ENCODE measurements at regions not wholly inside any gene's neighbourhood (a gene's known extent, or its start where the extent isn't known, plus 50 kb on each side); places are given as distances from the start of the nearest gene placed in this dataset.
"Not testable (repeated sequence)": the region's sequence is repeated elsewhere in the genome, so short reads cannot be mapped to it uniquely, and the experiment has no call there.

GRCh38 chr21:17105932-17106331, 406.9 kb upstream of the CXADR start:
- DNase-seq: no peak

DNA sequence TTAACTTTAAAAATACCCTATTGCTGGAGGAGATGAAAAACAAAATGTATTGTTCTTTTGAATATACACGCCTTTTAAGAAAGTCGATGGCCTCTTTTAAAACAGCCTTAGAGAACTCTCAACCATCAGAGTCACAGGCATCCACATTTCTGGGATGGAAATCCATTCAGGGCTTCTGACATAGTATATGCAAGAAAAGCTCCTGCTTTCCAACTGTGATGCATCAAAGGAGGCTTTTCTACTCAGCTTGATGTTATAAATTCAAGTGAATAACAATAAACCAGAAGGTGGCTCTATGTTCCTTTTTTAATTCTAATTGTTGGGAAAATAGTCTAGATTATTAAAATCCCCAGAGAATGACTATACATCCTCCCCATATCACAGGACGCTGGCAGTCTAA, 398.8 kb upstream of the CXADR start:
- DNase-seq: no peak

- DNase-seq: no peak
Observed at GRCh38 chr21:17118638-17119384, 394.0 kb upstream of the CXADR start.

- DNase-seq: no peak
Observed at GRCh38 chr21:17119466-17120297, 393.2 kb upstream of the CXADR start.

DNA sequence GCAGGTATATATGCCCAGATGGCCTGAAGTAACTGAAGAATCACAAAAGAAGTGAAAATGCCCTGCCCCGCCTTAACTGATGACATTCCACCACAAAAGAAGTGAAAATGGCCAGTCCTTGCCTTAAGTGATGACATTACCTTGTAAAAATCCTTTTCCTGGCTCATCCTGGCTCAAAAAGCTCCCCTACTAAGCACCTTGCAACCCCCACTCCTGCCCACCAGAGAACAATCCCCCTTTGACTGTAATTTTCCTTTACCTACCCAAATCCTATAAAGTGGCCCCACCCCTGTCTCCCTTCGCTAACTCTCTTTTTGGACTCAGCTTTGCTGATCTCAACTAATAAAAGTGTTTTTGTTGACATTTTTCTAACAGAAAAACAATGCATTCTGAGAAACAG, 385.4 kb upstream of the CXADR start:
- not testable (repeated sequence) for DNase-seq

DNA sequence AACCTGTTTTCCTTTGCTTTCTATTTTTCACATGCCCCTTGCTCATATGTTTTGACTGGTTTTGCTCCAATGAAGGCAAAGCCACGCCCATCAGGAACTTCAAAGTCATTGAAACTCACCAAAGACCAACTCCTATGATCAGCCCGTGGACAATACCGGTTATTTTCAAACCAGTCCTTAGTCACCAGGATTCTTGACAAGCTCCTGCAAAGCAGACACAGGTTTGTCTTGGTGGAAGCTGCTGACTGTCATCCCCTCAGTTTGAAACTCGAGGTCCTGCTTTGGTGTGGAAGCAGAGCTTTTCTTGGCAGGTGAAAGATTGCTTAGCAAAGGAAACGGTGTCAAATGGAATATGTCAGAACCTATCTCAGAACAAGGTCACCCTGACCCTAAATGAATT, 384.7 kb upstream of the CXADR start:
- DNase-seq: no peak

- DNase-seq: not testable (repeated sequence)
Observed at GRCh38 chr21:17139159-17139558, 373.7 kb upstream of the CXADR start.

- DNase-seq: no peak
Observed at GRCh38 chr21:17139696-17140095, 373.1 kb upstream of the CXADR start.

GRCh38 chr21:17146426-17146825, 366.4 kb upstream of the CXADR start:
- DNase-seq: no peak

DNA sequence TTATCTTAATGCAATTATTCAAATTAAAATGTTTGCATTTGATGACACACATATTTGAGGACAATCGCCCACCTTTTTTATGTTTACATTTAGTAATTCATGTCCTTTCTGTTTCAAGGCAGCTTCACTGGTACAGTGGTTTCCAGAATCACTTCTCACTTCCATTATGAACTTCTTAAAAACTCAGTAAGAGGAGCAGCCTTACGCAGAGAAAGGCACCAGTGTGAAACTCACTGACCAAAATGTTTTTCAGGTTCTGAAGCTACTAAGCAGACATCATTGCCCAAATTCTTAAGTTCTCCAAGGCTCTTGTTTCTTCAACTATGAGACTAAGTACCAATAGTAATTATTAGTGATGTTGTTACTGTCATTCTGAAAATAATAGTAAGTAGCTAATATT, 353.1 kb upstream of the CXADR start:
- DNase-seq: no peak

- DNase-seq: no peak
Observed at GRCh38 chr21:17185674-17186073, 327.2 kb upstream of the CXADR start.

DNA sequence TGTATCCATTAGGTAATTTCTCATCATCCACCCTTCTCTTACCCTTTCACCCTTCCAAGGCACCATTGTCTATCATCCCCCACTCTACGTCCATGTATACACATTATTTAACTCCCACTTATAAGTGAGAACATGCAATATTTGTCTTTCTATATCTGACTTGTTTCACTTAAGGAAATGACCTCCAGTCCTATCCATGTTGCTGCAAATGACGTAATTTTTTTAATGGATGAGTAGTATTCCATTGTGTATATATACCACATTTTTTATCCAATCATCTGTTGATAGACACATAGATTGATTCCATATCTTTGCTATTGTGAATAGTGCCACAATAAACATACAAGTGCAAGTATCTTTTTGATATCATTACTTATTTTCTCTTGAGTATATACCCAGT, 322.9 kb upstream of the CXADR start:
- DNase-seq: no peak

GRCh38 chr21:17191346-17191993, 321.4 kb upstream of the CXADR start:
- no peak for DNase-seq

- no peak for DNase-seq
Observed at GRCh38 chr21:17195351-17195750, 317.5 kb upstream of the CXADR start.

GRCh38 chr21:17195976-17196375, 316.9 kb upstream of the CXADR start:
- no peak for DNase-seq

- DNase-seq: no peak
Observed at GRCh38 chr21:17196623-17197022, 316.2 kb upstream of the CXADR start.

GRCh38 chr21:17197996-17198395, 314.8 kb upstream of the CXADR start:
- DNase-seq: no peak

DNA sequence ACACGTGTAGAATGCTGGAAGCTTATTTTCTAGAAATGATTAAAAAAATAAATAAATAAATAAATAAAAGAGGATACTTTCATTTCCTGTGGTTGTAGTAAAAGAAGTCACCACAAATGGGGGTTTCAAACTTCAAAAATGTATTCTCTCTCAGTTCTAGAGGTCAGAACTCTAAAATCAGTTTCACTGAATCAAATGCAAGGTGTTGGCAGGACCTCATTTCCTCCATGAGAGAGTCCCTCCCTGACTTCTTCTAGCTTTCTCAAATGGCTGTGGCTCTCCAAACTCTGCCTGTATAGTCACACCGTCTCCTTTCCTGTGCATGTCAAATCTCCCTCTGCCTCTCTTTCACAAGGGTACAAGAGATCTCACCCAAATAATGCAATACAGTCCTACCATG, 312.6 kb upstream of the CXADR start:
- no peak for DNase-seq

DNA sequence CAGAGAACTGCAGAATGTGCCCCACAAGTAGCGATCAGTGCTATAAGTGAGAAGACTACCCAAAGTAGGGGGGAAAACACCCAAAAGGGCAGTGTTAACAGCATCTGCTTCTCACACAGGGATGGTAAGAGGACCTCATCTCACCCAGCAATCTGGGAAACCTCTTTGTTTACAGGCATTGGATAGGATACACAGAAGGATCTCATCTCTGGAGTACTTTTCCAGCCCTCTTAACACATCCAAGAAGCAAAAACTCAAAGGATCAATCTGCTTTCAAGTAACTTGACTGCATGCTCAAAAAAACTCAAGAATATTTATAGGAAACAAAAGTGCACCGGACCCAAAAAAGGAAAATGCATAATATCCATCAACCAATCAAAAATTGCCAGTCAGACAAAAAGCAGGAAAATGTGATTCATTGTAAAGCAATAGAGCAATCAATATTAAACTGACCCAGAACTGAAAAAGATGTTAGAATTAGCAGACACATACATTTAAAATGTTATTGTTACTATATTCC, 311.0 kb upstream of the CXADR start:
- no peak for DNase-seq

GRCh38 chr21:17214801-17215200, 298.0 kb upstream of the CXADR start:
- DNase-seq: no peak

DNA sequence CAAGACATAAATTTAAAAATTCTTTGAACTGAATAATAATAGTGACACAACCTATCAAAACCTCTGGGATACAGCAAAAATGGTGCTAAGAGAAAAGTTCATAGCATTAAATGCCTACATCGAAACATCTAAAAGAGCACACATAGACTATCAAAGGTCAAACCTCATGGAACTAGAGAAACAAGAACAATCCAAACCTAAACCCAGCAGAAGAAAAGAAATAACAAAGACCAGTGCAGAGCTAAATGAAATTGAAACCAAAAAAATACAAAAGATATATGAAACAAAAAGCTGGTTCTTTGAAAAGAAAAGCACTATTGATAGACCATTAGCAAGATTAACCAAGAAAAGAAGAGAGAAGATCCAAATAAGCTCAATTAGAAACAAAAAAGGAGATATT, 293.8 kb upstream of the CXADR start:
- not testable (repeated sequence) for DNase-seq

- DNase-seq: no peak
Observed at GRCh38 chr21:17231124-17231523, 281.7 kb upstream of the CXADR start.

DNA sequence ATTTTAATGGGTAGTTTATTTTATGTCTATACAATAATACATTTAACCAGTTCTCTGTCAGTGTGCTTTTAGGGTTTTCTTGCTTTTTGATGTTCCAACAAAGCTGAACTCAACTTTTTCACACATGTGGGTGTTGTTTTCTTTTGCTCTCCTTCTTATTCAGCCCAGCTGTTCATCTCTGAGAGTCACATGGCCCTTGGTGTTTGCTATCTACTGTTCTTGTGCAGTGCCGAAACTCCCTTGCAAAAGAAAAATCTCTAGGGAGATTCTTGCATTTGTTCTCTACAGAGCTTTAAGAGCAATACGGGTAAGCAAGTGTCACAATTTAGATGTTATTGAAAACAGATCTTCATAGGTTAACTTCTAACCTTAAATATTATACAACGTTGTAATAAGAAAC, 281.1 kb upstream of the CXADR start:
- no peak for DNase-seq

DNA sequence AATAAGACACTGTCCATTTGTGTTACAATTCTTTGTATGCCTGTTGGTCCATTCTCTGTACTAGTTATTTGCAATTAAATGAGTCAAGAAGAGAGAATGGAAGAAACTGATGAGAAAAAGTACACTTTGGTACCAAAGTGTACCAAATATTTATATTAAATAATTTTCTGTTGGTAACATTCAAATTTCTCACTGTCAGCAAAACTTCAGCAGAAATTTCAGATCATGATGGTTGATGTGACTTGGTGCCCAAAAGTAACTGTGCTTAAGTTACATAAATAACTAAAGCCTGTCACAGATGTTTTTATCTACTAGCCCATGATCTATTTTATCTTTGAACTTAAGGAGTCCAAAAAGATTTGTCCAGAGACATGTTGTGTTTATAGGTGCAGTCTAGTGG, 274.4 kb upstream of the CXADR start:
- DNase-seq: no peak

Measured in stimulated activated naive CD4-positive, alpha-beta T cell (primary cell).